Activated CD8-positive, alpha-beta memory T cell treated with anti-CD3 and anti-CD28 coated beads, Interleukin-2, amount 10 ng/mL, durations not matched to agents 7 days and 5 days (primary cell): ENCODE measurements at regions not wholly inside any gene's neighbourhood (a gene's known extent, or its start where the extent isn't known, plus 50 kb on each side); places are given as distances from the start of the nearest gene placed in this dataset.
"Not testable (repeated sequence)": the region's sequence is repeated elsewhere in the genome, so short reads cannot be mapped to it uniquely, and the experiment has no call there.

ENCODE experiments used
- ATAC-seq: fragments of 150-1000 bp; cut with Tn5 transposase; one replicate; pipeline ENCODE4 v1.10.0; 2021; ENCODE audit warnings: moderate library complexity
- CTCF ChIA-PET: fragments of 350-600 bp; sonication (Branson Sonifier 250); formaldehyde crosslinking; loops from one replicate; lab custom pipeline; 2021; ENCODE audit warnings: antibody characterized with exemption; lab: Charles Lee
- DNase-seq: peaks from one replicate; pipeline ENCODE4 v3.0.0-alpha.2; 2020
- H3K27ac Mint-ChIP-seq: one replicate; pipeline ENCODE4 v1.8.0; 2021; ENCODE audit warnings: mild to moderate bottlenecking, mixed read lengths
- H3K27me3 Mint-ChIP-seq: one replicate; pipeline ENCODE4 v1.8.0; 2021; ENCODE audit warnings: mixed read lengths
- H3K36me3 Mint-ChIP-seq: one replicate; pipeline ENCODE4 v1.8.0; 2021; ENCODE audit warnings: mild to moderate bottlenecking, mixed read lengths
- H3K4me1 Mint-ChIP-seq: one replicate; pipeline ENCODE4 v1.8.0; 2021; ENCODE audit warnings: mixed read lengths
- H3K4me3 Mint-ChIP-seq: one replicate; pipeline ENCODE4 v1.8.0; 2021; ENCODE audit warnings: mild to moderate bottlenecking, moderate library complexity, mixed read lengths
- H3K9me3 Mint-ChIP-seq: one replicate; pipeline ENCODE4 v1.8.0; 2022; ENCODE audit warnings: low read depth, mixed read lengths

DNA sequence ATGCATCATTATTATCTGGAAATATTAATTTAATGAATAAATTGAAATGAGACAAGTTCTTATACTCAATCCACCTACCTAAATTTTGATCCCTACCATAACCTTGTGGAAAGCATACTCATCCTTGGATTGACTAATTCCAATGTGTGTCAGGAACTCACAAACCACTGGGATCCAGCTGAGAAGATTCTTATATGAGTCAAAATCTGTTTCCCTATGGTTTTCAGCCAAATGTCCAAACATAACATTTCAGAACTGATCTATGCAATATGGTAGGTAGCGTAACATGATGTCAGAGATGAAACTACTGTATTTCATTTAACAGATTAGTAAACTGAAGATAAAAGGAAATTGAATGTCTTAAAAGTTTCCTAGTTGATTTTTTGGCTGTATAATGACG lies 250.0 kb downstream of the PLOD2 start:
- H3K27me3 Mint-ChIP-seq = no peaks in the 10 kb centered on the region
- H3K27ac Mint-ChIP-seq = no peak overlapping the region
- H3K4me1 Mint-ChIP-seq = no peaks in the 10 kb centered on the region
- no peak overlapping the region for H3K4me3 Mint-ChIP-seq
- DNase-seq (no peak), ATAC-seq (no peak)
- CTCF ChIA-PET = no interaction called here
- no peaks in the 10 kb centered on the region for H3K36me3 Mint-ChIP-seq
- H3K9me3 Mint-ChIP-seq = peaks cover 2% of the 10 kb centered on the region

DNA sequence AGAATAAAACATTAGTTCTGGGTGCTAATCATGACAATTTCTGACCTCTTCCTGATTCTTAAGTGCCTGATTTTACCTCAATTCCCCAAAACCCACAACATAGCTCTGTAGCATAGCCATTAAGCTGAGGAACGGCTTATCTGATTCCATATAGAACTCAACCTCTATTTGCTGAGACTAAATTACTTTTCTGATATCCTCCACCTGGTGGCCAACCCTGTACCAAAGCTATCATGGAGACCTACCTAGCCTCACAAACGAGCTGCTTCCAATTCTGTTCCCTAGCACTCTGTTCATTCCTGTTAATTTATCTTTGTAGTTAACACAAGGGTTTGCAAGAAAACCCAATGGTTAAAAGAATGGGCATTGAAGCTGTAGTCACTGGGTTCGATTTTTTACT lies 245.2 kb downstream of the PLOD2 start:
- H3K27ac Mint-ChIP-seq = no peak overlapping the region
- CTCF ChIA-PET = no interaction called here
- H3K27me3 Mint-ChIP-seq = no peaks in the 10 kb centered on the region
- no peaks in the 10 kb centered on the region for H3K4me1 Mint-ChIP-seq
- no peaks in the 10 kb centered on the region for H3K36me3 Mint-ChIP-seq
- ATAC-seq (no peak), DNase-seq (no peak)
- no peak overlapping the region for H3K4me3 Mint-ChIP-seq
- H3K9me3 Mint-ChIP-seq = peaks cover 2% of the 10 kb centered on the region

DNA sequence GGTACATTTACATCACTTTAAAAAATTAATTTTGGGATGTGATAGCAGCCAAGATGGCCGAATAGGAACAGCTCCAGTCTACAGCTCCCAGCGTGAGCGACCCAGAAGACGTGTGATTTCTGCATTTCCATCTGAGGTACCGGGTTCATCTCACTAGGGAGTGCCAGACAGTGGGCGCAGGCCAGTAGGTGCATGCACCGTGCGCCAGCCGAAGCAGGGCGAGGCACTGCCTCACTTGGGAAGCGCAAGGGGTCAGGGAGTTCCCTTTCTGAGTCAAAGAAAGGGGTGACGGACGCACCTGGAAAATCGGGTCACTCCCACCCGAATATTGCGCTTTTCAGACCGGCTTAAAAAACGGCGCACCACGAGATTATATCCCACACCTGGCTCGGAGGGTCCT lies 233.2 kb downstream of the PLOD2 start:
- ATAC-seq, DNase-seq, H3K4me3 Mint-ChIP-seq, H3K36me3 Mint-ChIP-seq, H3K4me1 Mint-ChIP-seq, CTCF ChIA-PET, H3K27ac Mint-ChIP-seq, H3K9me3 Mint-ChIP-seq, H3K27me3 Mint-ChIP-seq: not testable (repeated sequence)

DNA sequence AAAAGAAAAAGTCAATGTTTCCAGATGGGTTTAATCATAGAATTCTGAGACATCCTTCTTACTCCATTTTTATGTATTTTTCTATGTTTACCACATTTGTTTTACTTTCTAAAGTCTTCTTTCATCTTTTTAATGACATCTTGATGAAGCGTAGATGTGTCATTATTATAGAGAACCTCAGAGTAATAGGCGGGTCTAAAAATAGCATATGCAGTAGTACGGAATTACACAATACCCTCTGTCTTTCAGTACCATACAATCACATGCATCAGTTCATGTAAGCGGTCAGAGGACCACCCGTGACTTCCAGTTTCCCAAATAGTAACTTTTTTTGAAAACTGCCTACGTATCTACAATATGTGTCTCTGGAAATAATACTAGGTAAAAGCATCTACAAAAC lies 224.0 kb downstream of the PLOD2 start:
- CTCF ChIA-PET = no interaction called here
- H3K27me3 Mint-ChIP-seq = no peaks in the 10 kb centered on the region
- DNase-seq (no peak), ATAC-seq (no peak)
- H3K27ac Mint-ChIP-seq = no peak overlapping the region
- H3K4me1 Mint-ChIP-seq = no peaks in the 10 kb centered on the region
- peaks cover 2% of the 10 kb centered on the region for H3K9me3 Mint-ChIP-seq
- no peak overlapping the region for H3K4me3 Mint-ChIP-seq
- H3K36me3 Mint-ChIP-seq = no peaks in the 10 kb centered on the region

DNA sequence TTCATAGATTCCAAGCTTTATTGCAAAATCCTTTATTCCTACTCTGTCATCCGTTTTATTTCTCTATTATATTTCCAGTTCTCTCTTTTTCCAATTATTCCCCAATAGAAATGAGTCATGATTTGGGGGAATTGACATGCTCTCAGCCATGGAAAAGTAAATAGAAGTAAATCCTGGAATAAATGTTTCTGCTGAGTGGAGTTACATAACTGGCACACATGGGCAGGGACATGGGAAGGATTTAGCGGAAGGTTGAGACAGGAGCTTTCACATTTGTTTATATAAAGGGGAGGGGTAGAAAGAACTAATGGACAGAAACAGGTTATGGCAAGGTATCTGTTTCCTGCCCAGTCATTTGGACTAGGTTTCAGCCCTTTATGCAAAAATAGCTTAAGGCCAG lies 221.6 kb downstream of the PLOD2 start:
- no peak overlapping the region for H3K27ac Mint-ChIP-seq
- H3K36me3 Mint-ChIP-seq = no peaks in the 10 kb centered on the region
- ATAC-seq (no peak), DNase-seq (no peak)
- H3K4me3 Mint-ChIP-seq = no peak overlapping the region
- no peaks in the 10 kb centered on the region for H3K27me3 Mint-ChIP-seq
- H3K4me1 Mint-ChIP-seq = no peaks in the 10 kb centered on the region
- H3K9me3 Mint-ChIP-seq = peaks cover 2% of the 10 kb centered on the region
- CTCF ChIA-PET = no interaction called here

DNA sequence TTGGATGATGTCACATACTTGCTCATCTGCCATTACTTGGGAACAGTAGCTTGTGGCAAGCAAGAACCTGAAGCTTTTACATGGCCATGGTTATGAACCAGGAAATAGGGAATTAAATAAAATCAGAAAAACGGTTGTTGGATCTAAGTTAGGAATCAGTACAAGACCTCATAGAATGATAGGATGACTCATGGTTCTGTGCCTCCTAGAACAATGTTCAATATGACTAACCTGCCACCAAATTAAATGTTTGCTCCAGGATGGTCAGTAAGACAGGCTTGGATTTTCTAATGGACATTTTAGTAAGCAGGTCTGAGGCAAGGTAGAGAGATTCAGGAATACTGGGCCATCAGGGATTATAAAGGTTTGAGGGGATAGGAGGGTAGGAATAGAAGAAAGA lies 218.9 kb downstream of the PLOD2 start:
- no peaks in the 10 kb centered on the region for H3K4me1 Mint-ChIP-seq
- no peaks in the 10 kb centered on the region for H3K36me3 Mint-ChIP-seq
- H3K4me3 Mint-ChIP-seq = no peak overlapping the region
- no peak overlapping the region for H3K27ac Mint-ChIP-seq
- no peak for ATAC-seq
- H3K9me3 Mint-ChIP-seq = peaks cover 1% of the 10 kb centered on the region
- H3K27me3 Mint-ChIP-seq = no peaks in the 10 kb centered on the region
- CTCF ChIA-PET = no interaction called here
- no peak for DNase-seq

DNA sequence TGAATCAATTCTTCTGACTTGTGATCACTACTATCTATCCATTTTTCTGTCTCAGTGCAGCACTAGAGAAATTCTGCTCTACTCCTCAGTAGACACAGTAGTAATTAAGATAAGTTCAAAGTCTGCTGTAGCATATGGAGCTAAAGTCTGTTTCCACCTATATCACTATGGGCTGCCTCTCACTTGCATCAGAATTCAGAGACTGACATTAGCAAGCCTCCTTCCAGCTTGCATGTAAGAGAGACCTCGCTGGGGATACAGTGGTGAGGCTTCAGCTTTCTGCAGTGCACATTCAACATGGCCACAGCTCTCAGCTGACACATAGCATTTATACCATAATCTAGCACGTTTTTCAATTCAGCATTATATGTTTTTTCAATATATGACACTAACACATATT lies 217.0 kb downstream of the PLOD2 start:
- no peaks in the 10 kb centered on the region for H3K27me3 Mint-ChIP-seq
- ATAC-seq (no peak), DNase-seq (no peak)
- no peaks in the 10 kb centered on the region for H3K36me3 Mint-ChIP-seq
- H3K9me3 Mint-ChIP-seq = peaks cover 2% of the 10 kb centered on the region
- no peak overlapping the region for H3K27ac Mint-ChIP-seq
- no peak overlapping the region for H3K4me3 Mint-ChIP-seq
- CTCF ChIA-PET = no interaction called here
- no peaks in the 10 kb centered on the region for H3K4me1 Mint-ChIP-seq

DNA sequence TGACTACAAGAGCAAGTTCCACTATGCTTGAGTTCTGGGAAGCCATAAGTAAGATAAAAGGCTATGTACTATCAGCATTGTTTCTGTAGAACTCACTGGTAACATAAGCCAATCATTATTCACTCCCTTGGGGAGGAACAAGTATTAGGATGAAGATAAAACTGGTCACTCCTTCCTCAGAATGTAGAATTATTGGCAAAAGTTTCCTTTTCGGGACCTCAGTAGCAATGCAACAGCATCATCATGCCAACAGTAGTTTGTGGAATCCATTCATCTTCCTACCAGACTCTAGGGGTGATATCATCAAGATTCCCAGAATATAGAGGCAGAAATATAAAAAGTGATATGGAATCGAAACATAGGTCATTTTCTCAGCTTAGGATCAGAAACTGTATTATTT lies 209.5 kb downstream of the PLOD2 start:
- CTCF ChIA-PET = no interaction called here
- Mint-ChIP-seq H3K36me3 (no peaks in the 10 kb centered on the region), H3K27me3 (no peaks in the 10 kb centered on the region), H3K4me3 (no peak overlapping the region), H3K9me3 (peaks cover 2% of the 10 kb centered on the region), H3K4me1 (no peaks in the 10 kb centered on the region), H3K27ac (no peak overlapping the region)
- no peak for DNase-seq
- ATAC-seq = no peak

DNA sequence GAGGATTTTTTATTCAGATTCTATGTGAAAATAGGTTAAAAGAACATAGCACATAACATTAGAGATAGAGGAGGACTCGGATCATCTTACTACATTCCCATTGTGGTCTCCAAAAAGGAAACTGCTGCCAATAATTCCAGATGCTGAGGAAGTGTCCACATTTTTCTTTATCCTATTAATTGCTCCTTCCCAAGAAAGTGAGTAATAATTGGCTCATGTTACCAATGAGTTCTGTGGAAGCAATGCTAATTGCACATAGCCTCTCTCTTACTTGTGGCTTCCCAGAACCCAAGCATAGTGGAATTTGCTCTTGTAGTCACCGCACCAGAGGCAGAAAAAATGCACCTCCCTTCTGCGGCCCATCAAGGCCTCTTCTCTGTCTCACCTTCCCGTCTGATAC lies 208.4 kb downstream of the PLOD2 start:
- DNase-seq (no peak), ATAC-seq (no peak)
- Mint-ChIP-seq H3K9me3 (no peaks in the 10 kb centered on the region), H3K4me3 (no peak overlapping the region), H3K27me3 (no peaks in the 10 kb centered on the region), H3K4me1 (no peaks in the 10 kb centered on the region), H3K27ac (no peak overlapping the region), H3K36me3 (no peaks in the 10 kb centered on the region)
- CTCF ChIA-PET = no interaction called here

DNA sequence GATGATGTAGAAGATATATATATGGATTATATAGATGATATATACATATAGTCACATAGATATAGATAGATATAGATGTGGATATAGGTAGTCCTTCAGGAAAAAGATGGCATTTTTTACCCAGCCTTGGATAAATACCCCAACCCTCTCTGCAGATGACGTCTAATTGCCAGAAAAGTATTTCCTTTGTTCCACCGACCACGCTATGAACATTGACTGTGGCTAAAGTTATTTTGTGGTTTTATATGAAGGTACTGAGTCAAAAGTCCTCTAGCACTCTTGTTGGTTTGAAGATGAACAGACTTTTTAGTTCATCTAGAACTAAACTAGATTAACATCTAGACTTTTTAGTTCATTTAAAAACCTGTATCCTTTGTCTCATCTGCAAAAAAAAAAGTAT lies 207.7 kb downstream of the PLOD2 start:
- no peak for DNase-seq
- no peaks in the 10 kb centered on the region for H3K9me3 Mint-ChIP-seq
- no peaks in the 10 kb centered on the region for H3K4me1 Mint-ChIP-seq
- no peak overlapping the region for H3K27ac Mint-ChIP-seq
- no peak for ATAC-seq
- H3K36me3 Mint-ChIP-seq = no peaks in the 10 kb centered on the region
- no peak overlapping the region for H3K4me3 Mint-ChIP-seq
- CTCF ChIA-PET = no interaction called here
- H3K27me3 Mint-ChIP-seq = no peaks in the 10 kb centered on the region

DNA sequence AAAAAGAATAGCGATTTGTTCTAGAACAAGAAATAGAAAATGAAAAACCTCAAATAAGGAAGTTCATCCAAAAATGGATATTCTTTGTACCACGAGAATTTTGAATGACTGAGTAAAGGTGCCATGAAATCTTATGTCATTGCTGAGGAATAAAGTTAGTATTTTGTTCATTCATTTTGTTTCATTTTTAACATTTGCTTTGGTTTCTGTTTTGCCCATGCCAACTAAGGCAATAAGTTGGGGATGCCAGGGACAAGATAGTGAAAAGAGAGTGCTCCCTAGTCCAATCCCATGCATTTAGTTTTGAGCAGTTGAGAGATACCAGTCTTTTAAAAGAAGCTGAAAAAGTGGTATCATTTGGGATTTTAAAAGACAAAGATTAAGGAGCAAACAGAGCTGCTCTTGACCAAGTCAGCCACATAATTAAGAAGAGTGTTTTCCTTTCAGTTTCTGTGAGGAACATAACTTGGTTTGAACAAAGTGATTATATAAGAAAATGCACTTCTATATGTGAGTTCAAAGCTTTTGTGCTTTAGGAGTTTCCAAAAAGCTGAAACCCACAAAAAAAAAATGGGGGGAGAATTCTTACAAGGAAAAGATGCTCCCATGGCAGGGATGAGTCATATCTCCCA lies 201.4 kb downstream of the PLOD2 start:
- no peak overlapping the region for H3K27ac Mint-ChIP-seq
- no peaks in the 10 kb centered on the region for H3K36me3 Mint-ChIP-seq
- no peaks in the 10 kb centered on the region for H3K4me1 Mint-ChIP-seq
- DNase-seq = no peak
- no peaks in the 10 kb centered on the region for H3K27me3 Mint-ChIP-seq
- H3K9me3 Mint-ChIP-seq = no peaks in the 10 kb centered on the region
- CTCF ChIA-PET = no interaction called here
- H3K4me3 Mint-ChIP-seq = no peak overlapping the region
- ATAC-seq = no peak

DNA sequence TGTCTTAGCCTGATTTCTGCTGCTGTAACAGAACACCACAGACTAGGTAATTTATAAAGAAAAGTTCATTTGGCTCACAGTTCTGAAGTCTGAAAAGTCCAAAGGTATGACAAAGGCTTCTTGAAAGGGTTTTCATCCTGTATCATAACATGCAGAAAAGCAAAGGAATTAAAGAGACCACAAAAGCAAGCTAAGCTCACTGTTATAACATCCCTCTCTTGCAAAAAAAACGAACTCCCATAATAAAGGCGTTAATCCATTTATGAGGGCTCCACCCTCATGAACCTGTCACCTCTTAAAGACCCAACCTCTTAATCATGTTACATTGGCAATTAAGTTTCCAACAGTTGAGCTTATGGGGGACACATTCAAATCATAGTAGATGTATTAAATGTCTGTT lies 197.9 kb downstream of the PLOD2 start:
- no peak for ATAC-seq
- Mint-ChIP-seq H3K9me3 (no peaks in the 10 kb centered on the region), H3K27me3 (no peaks in the 10 kb centered on the region), H3K4me1 (no peaks in the 10 kb centered on the region), H3K27ac (no peak overlapping the region), H3K4me3 (no peak overlapping the region), H3K36me3 (no peaks in the 10 kb centered on the region)
- no peak for DNase-seq
- CTCF ChIA-PET = no interaction called here

DNA sequence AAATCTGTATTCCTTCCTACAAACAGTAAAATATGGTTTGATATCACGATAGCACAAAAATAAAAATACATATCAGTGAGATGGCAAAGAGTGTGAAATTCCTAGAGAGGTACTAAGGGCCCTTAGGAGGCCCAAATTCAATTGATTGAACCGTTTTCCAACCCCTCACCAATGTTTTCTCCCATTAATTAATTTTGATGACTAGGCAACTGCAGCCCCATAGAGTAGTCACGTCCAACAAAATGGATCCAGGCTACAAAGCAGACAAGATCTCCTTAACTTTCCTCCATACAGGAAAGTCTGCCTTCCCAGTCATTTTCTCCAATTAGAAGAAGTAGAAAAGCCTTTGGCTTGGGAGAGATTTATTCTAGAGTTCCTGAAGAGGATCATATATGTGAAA lies 193.9 kb downstream of the PLOD2 start:
- Mint-ChIP-seq H3K27me3 (no peaks in the 10 kb centered on the region), H3K4me3 (no peak overlapping the region), H3K4me1 (no peaks in the 10 kb centered on the region), H3K36me3 (no peaks in the 10 kb centered on the region), H3K27ac (no peak overlapping the region), H3K9me3 (no peaks in the 10 kb centered on the region)
- CTCF ChIA-PET = no interaction called here
- ATAC-seq (no peak), DNase-seq (no peak)

DNA sequence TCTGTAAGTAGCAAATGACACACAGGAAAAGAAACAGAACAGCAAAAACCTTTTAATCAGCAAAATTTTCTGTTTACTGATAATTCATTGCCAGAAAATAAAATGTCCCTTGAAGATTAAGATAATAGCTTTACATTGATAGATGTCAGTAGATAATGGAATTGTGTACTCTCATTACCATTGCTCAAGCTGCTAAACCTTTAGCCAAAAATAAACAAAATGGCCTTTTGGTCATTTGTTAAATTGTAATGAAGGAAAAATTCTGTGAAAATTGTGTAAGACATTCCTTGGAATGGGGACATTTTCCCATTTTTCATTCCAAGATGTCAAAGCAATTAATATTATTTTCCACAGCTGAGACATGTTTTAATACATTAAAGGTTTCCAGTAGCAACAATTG lies 189.8 kb downstream of the PLOD2 start:
- no peak overlapping the region for H3K27ac Mint-ChIP-seq
- H3K4me3 Mint-ChIP-seq = no peak overlapping the region
- H3K9me3 Mint-ChIP-seq = no peaks in the 10 kb centered on the region
- no peaks in the 10 kb centered on the region for H3K4me1 Mint-ChIP-seq
- no peaks in the 10 kb centered on the region for H3K36me3 Mint-ChIP-seq
- CTCF ChIA-PET = no interaction called here
- no peaks in the 10 kb centered on the region for H3K27me3 Mint-ChIP-seq
- no peak for DNase-seq
- no peak for ATAC-seq

DNA sequence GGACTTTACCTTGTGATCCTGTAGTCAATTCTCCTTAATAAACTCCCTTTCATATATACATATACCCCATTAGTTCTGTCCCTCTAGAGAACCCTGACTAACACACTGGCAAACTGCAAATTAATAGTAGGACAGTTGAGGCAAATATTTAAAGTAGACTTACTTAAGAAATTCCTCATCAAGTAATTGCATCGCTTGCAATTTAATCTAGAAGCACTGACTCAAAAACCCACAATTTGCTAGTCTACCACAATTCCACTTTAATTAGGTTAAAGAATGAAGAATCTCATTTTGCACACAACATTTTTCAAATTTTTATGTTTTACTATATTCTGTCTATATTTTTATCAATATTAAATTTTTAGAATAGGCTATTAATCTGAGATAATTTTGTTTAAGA lies 188.1 kb downstream of the PLOD2 start:
- no peaks in the 10 kb centered on the region for H3K36me3 Mint-ChIP-seq

More for the DNA sequence above, 188.1 kb downstream of the PLOD2 start:
- Mint-ChIP-seq H3K4me1 (no peaks in the 10 kb centered on the region), H3K27ac (no peak overlapping the region), H3K4me3 (no peak overlapping the region), H3K27me3 (no peaks in the 10 kb centered on the region), H3K9me3 (no peaks in the 10 kb centered on the region)
- ATAC-seq (no peak), DNase-seq (no peak)
- CTCF ChIA-PET = no interaction called here
